DMS114 treated with DMSO at 0.1 percent for 48 hours (cell line): ENCODE measurements at regions not wholly inside any gene's neighbourhood (a gene's known extent, or its start where the extent isn't known, plus 50 kb on each side); places are given as distances from the start of the nearest gene placed in this dataset.

Source experiments
- DNase-seq: peaks from one replicate; lab custom pipeline; 2025; ENCODE audit not compliant: unreplicated experiment; lab: John Stamatoyannopoulos, UW

- DNase-seq: no peak
Measured at GRCh38 chr14:40936861-40937260, 669.8 kb upstream of the LRFN5 start.

DNA sequence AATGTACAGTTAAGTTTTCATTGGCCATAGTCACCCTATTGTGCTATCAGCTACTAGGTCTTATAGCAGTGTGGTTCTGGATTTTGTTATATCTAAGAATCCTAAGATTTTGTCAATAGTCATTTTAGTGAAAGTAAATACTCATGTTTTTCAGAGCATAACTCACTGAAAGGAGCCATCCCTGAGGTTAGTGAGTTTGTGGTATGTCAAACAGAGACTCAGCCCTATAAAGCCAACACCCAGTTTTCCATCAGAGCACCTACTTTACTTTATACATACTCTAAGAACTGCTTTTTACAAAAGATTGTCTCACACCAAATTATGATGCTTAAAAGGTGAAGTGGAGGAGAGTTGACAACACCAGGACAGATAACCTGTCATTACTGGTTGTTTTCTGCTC lies 686.3 kb upstream of the LRFN5 start:
- no peak for DNase-seq

GRCh38 chr14:40911141-40911540 lies 695.5 kb upstream of the LRFN5 start:
- no peak for DNase-seq

- no peak for DNase-seq
Measured at GRCh38 chr14:40909906-40910305, 696.8 kb upstream of the LRFN5 start.

GRCh38 chr14:40903709-40904108 lies 703.0 kb upstream of the LRFN5 start:
- no peak for DNase-seq

GRCh38 chr14:40899435-40899834 lies 707.2 kb upstream of the LRFN5 start:
- DNase-seq: no peak

- no peak for DNase-seq
Measured at GRCh38 chr14:40894846-40895245, 711.8 kb upstream of the LRFN5 start.

GRCh38 chr14:40889126-40889525 lies 717.5 kb upstream of the LRFN5 start:
- DNase-seq: no peak

DNA sequence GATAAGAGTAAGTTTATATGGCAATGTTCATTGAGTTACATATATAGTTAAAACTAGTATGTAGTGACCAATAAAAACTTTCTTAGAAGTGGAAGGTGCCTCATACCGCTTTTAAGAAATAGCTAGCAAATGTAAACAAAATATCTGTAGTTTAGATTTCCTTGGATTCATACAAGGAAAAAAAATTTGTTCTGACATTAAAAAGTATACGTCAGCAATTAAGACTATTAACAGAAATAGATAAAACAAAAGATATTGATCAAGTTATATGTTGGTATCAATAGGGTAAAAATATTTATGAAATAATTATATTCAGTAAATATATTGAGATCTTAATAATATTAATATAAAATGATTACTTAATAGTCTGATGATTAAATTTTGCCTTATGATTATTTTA lies 718.8 kb upstream of the LRFN5 start:
- no peak for DNase-seq

DNA sequence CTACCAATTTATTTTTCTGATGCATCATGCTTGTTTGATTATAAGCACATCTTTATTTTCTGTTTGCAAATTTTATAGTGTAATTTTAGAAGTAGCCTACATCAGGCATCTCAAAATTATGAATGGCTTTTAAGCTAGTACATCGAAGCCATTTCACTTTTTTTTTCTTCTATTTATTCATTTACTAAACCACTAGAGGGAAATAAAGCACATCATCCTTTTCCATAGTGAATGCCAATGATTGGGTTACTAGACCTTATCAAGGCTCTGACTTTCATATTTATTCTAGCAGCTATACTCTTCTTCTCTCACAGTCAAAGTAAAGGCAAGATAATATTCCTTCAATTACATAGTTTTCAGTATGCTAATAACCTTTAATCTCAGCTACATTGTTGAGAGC lies 736.4 kb upstream of the LRFN5 start:
- DNase-seq: no peak

- DNase-seq: no peak
Measured at GRCh38 chr14:40859055-40859454, 747.6 kb upstream of the LRFN5 start.

GRCh38 chr14:40855343-40855742 lies 751.3 kb upstream of the LRFN5 start:
- no peak for DNase-seq

GRCh38 chr14:40850191-40850590 lies 756.5 kb upstream of the LRFN5 start:
- no peak for DNase-seq

- no peak for DNase-seq
Measured at GRCh38 chr14:40847480-40847879, 759.2 kb upstream of the LRFN5 start.

DNA sequence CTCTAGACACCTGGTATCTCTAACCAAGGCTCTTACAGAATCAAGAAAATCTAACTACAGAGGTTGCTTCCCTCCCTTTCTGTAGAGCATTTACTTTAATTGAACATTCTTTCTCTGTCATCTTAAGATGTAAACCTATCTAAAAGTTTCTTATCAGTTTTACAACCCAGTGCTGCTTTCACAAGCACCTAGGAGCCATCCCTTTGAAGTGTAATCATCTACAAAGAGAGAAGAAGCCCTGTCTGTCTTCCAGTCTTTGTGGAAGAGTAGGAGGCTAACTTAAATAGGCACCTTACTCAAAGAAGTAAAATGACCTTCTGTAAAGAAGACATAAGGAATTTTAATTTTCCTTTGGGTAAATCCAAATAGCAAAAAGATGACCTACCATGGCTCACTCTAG lies 763.9 kb upstream of the LRFN5 start:
- DNase-seq: no peak

- no peak for DNase-seq
Measured at GRCh38 chr14:40841886-40842285, 764.8 kb upstream of the LRFN5 start.

DNA sequence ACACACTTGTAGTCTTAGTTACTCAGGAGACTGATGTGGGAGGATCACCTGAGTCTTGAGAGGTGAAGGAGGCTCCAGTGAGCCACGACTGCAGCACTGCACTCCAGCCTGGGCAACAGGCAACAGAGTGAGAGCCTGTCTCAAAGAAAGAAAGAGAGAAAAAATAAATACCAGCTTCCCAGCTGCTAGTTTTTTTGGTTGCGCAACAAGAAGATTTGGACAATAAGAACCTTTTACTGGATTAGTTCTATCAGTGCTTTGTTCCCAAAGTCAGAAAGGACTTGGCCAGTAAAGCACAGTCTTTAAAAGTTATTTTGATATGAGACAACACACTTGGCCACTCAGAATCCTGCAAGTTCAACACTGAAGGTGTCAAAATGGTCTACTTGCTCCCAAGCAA lies 768.1 kb upstream of the LRFN5 start:
- no peak for DNase-seq

DNA sequence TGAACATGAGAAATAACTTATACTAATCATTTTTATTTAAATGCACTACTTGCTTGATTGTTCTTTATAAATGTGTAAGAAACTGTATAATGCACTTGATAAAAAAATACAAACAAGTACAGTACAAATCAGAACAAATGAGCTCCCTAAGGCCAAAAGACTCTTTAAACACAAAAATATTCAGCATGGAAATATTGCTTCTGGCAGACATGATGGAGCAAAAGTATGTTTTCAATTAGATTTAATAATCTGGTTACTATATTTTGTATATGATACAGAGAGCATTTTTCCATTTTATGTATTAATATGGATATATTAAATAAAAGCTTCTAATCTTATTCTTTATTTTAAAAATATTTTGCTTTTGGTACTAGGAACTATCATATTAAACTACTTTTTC lies 800.2 kb upstream of the LRFN5 start:
- no peak for DNase-seq

DNA sequence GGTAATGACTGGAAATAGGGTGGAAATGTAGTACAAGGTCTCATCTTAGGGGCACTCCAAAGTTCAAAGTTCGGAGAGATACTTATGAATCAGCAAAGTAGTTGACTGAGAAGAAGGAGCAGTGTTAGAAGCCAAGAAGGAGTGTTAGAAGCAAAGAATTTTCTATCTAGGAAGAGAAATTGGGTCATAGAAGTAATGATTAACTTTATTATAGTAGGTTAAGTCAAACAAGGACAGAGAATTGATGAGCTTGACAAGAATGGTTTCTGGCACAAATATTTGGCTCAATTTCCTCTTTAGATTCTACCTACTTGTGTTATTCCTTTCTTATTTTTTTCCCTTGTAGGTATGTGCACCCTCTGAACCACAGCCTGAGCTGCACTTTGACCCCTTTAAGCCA lies 810.5 kb upstream of the LRFN5 start:
- no peak for DNase-seq

DNA sequence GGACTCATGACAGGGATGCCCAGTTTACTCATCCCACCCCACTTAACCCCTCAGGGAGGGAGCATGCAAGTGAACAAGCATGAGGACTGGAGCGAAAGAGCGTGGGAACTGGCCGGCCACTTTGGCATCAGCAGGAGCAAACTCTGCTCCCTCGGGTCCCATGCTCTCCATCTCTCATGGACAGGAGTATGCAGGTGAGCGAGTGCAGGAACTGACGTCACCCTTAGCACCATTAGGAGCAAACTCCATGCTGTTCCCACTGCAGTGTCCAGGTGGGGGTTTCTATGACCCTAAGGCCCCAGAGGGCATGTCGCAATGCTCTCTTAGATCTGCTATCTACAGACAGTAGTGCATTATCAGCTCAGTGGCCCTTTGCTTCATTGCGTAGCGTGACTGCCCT lies 821.8 kb upstream of the LRFN5 start:
- no peak for DNase-seq

DNA sequence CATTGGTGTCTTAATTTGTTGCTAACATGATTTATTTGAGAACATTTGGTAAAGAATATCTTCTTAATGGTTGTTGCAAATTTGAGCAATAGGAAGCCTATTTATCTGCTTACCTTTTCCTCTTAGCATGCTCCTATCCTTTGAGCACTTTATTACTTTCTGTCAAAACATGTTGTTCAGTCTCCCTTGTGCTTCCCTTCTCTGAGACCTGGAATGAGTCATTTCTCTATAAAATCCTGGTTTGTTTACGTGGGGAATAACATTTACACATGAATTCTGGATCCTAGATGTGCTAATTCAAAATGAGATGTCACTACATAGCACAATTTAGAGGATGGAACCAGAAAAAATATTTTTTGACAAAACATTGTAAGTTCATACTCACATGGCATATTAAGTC lies 844.0 kb upstream of the LRFN5 start:
- DNase-seq: no peak

DNA sequence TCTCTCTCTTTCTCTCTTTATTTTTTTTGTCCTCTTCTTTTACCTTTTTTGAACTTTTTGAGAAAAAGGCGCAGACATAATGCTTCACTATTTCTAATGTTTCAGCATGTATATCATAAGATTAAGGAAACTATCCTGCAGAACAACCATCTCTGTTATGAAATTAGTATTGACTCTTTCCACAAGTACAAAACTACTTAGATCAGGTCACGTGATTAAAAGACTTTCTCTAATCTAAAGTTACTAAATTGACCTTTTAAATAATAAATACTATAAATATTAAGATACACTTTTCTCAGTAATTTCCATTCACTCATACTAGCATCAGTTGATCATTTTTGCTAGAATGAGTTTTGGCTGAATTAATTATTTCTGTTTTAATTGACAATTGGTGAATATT lies 844.5 kb upstream of the LRFN5 start:
- no peak for DNase-seq

GRCh38 chr14:40760704-40761103 lies 846.0 kb upstream of the LRFN5 start:
- DNase-seq: no peak

- no peak for DNase-seq
Measured at GRCh38 chr14:40758076-40758475, 848.6 kb upstream of the LRFN5 start.
